Calu3 (cell line): ENCODE measurements at regions not wholly inside any gene's neighbourhood (a gene's known extent, or its start where the extent isn't known, plus 50 kb on each side); places are given as distances from the start of the nearest gene placed in this dataset.

ENCODE experiments used
- BruUV-seq: library from RNA; stranded (reverse); fragments of 400-500 nt; replicated peaks from 2 replicates; lab custom pipeline; 2021; lab: Mats Ljungman, UMichigan
- CTCF ChIA-PET: fragments of 300-600 bp; sonication (Branson Sonifier 250); formaldehyde crosslinking; loops from one replicate; lab custom pipeline; 2022; ENCODE audit warnings: antibody characterized with exemption; lab: Charles Lee
- DNase-seq: peaks from one replicate; pipeline ENCODE4 v3.0.0; 2022
- H3K27ac Mint-ChIP-seq: one replicate; pipeline ENCODE4 v1.8.0; 2022; ENCODE audit warnings: mixed read lengths; ENCODE audit not compliant: unreplicated experiment
- H3K27me3 Mint-ChIP-seq: one replicate; pipeline ENCODE4 v1.8.0; 2022; ENCODE audit warnings: mixed read lengths; ENCODE audit not compliant: unreplicated experiment
- H3K36me3 Mint-ChIP-seq: one replicate; pipeline ENCODE4 v1.8.0; 2022; ENCODE audit warnings: mild to moderate bottlenecking, moderate library complexity, mixed read lengths; ENCODE audit not compliant: insufficient read depth, unreplicated experiment
- H3K4me1 Mint-ChIP-seq: one replicate; pipeline ENCODE4 v1.8.0; 2022; ENCODE audit warnings: mild to moderate bottlenecking, low read depth, mixed read lengths; ENCODE audit not compliant: unreplicated experiment
- H3K4me3 Mint-ChIP-seq: one replicate; pipeline ENCODE4 v1.8.0; 2022; ENCODE audit warnings: mild to moderate bottlenecking, low read depth, moderate library complexity, mixed read lengths; ENCODE audit not compliant: unreplicated experiment
- H3K9me3 Mint-ChIP-seq: one replicate; pipeline ENCODE4 v1.8.0; 2022; ENCODE audit warnings: low read depth, mixed read lengths; ENCODE audit not compliant: unreplicated experiment
- CTCF ChIP-seq: fragments of 200-600 bp; IDR thresholded peaks from one replicate; pipeline ENCODE4 v1.8.0; 2022; ENCODE audit warnings: antibody characterized with exemption; ENCODE audit not compliant: unreplicated experiment
- intact Hi-C: fragments of 100-400 bp; cut with micrococcal nuclease; formaldehyde crosslinking; loops from one replicate; pipeline ENCODE4 v1.10.0; 2022; ENCODE audit not compliant: unreplicated experiment

GRCh38 chr9:102038006-102038405 is 299.6 kb upstream of the GRIN3A start:
- TF ChIP-seq CTCF: no peak
- Mint-ChIP-seq H3K4me3 (no peak overlapping the region), H3K36me3 (no peaks in the 10 kb centered on the region), H3K9me3 (no peaks in the 10 kb centered on the region), H3K27me3 (no peaks in the 10 kb centered on the region), H3K27ac (no peak overlapping the region), H3K4me1 (no peaks in the 10 kb centered on the region)
- no TSS peak for BruUV-seq
- no peak for DNase-seq
- intact Hi-C loops: no loop called here
- CTCF ChIA-PET: no interaction called here

GRCh38 chr9:102035929-102036328 is 297.5 kb upstream of the GRIN3A start:
- H3K4me1 Mint-ChIP-seq: no peaks in the 10 kb centered on the region
- H3K4me3 Mint-ChIP-seq: no peak overlapping the region

GRCh38 chr9:102032614-102033013 is 294.2 kb upstream of the GRIN3A start:
- no peaks in the 10 kb centered on the region for H3K9me3 Mint-ChIP-seq
- no peak for DNase-seq
- H3K4me1 Mint-ChIP-seq: no peaks in the 10 kb centered on the region
- intact Hi-C loops: no loop called here
- CTCF ChIA-PET: interaction anchor here (0.7 kb wide), 1 partner anchor 68 kb away, joined by 5 read pairs; no protein-coding TSS in a partner anchor
- H3K27me3 Mint-ChIP-seq: no peaks in the 10 kb centered on the region
- H3K36me3 Mint-ChIP-seq: no peaks in the 10 kb centered on the region
- H3K4me3 Mint-ChIP-seq: no peak overlapping the region
- no peak overlapping the region for H3K27ac Mint-ChIP-seq
- no peak for TF ChIP-seq CTCF
- no TSS peak for BruUV-seq

More at GRCh38 chr9:102035929-102036328, 297.5 kb upstream of the GRIN3A start:
- Mint-ChIP-seq H3K27me3 (no peaks in the 10 kb centered on the region), H3K36me3 (no peaks in the 10 kb centered on the region), H3K9me3 (no peaks in the 10 kb centered on the region), H3K27ac (no peak overlapping the region)
- CTCF ChIA-PET: no interaction called here
- no peak for DNase-seq
- intact Hi-C loops: no loop called here
- TF ChIP-seq CTCF: no peak
- no TSS peak for BruUV-seq

GRCh38 chr9:102000956-102001355 is 262.5 kb upstream of the GRIN3A start:
- TF ChIP-seq CTCF: no peak
- CTCF ChIA-PET: no interaction called here
- BruUV-seq: no TSS peak
- Mint-ChIP-seq H3K27ac (no peak overlapping the region), H3K9me3 (no peaks in the 10 kb centered on the region), H3K36me3 (no peaks in the 10 kb centered on the region), H3K4me1 (no peaks in the 10 kb centered on the region), H3K4me3 (no peak overlapping the region), H3K27me3 (no peaks in the 10 kb centered on the region)
- no peak for DNase-seq
- intact Hi-C loops: no loop called here
